Activated CD4-positive, alpha-beta memory T cell treated with anti-CD3 and anti-CD28 coated beads, Interleukin-2, amount 10 ng/mL, durations not matched to agents 7 days and 5 days (primary cell): ENCODE measurements at regions not wholly inside any gene's neighbourhood (a gene's known extent, or its start where the extent isn't known, plus 50 kb on each side); places are given as distances from the start of the nearest gene placed in this dataset.

ENCODE experiments used
- CTCF ChIA-PET: fragments of 350-600 bp; sonication (Branson Sonifier 250); formaldehyde crosslinking; loops from one replicate; lab custom pipeline; 2021; ENCODE audit warnings: antibody characterized with exemption, inconsistent platforms; lab: Charles Lee
- POLR2A ChIA-PET: fragments of 350-600 bp; sonication (Branson Sonifier 250); formaldehyde crosslinking; loops from one replicate; lab custom pipeline; 2021; ENCODE audit warnings: antibody characterized with exemption; lab: Charles Lee
- DNase-seq: peaks from one replicate; pipeline ENCODE4 v3.0.0-alpha.2; 2020
- H3K27ac Mint-ChIP-seq: one replicate; pipeline ENCODE4 v1.8.0; 2021; ENCODE audit warnings: mild to moderate bottlenecking, mixed read lengths
- H3K27me3 Mint-ChIP-seq: one replicate; pipeline ENCODE4 v1.8.0; 2021; ENCODE audit warnings: mixed read lengths
- H3K36me3 Mint-ChIP-seq: one replicate; pipeline ENCODE4 v1.8.0; 2021; ENCODE audit warnings: low read depth, mixed read lengths
- H3K4me1 Mint-ChIP-seq: one replicate; pipeline ENCODE4 v1.8.0; 2021; ENCODE audit warnings: mixed read lengths
- H3K4me3 Mint-ChIP-seq: one replicate; pipeline ENCODE4 v1.8.0; 2021; ENCODE audit warnings: mild to moderate bottlenecking, mixed read lengths
- H3K9me3 Mint-ChIP-seq: one replicate; pipeline ENCODE4 v1.8.0; 2021; ENCODE audit warnings: mixed read lengths

GRCh38 chrX:30504309-30504708 is 73.3 kb downstream of the TASL start:
- CTCF ChIA-PET: interaction anchor here (0.7 to 1.0 kb wide), 3 partner anchors 9 to 362 kb away, joined by 3 to 4 read pairs (median 4); no protein-coding TSS in a partner anchor
- H3K9me3 Mint-ChIP-seq: no peaks in the 10 kb centered on the region
- no peaks in the 10 kb centered on the region for H3K36me3 Mint-ChIP-seq
- H3K27ac Mint-ChIP-seq: no peak overlapping the region
- H3K4me3 Mint-ChIP-seq: no peak overlapping the region
- DNase-seq: no peak
- POLR2A ChIA-PET: no interaction called here
- peaks cover 4% of the 10 kb centered on the region for H3K27me3 Mint-ChIP-seq
- H3K4me1 Mint-ChIP-seq: no peaks in the 10 kb centered on the region

GRCh38 chrX:30495468-30495867 is 82.1 kb downstream of the TASL start:
- DNase-seq: no peak
- H3K4me1 Mint-ChIP-seq: no peaks in the 10 kb centered on the region
- no peaks in the 10 kb centered on the region for H3K27me3 Mint-ChIP-seq
- H3K27ac Mint-ChIP-seq: no peak overlapping the region
- no peak overlapping the region for H3K4me3 Mint-ChIP-seq
- no peaks in the 10 kb centered on the region for H3K36me3 Mint-ChIP-seq
- ChIA-PET CTCF (interaction anchor here (1.2 kb wide), 1 partner anchor 17 kb away, joined by 3 read pairs; no protein-coding TSS in a partner anchor), POLR2A (no interaction called here)
- H3K9me3 Mint-ChIP-seq: no peaks in the 10 kb centered on the region

DNA sequence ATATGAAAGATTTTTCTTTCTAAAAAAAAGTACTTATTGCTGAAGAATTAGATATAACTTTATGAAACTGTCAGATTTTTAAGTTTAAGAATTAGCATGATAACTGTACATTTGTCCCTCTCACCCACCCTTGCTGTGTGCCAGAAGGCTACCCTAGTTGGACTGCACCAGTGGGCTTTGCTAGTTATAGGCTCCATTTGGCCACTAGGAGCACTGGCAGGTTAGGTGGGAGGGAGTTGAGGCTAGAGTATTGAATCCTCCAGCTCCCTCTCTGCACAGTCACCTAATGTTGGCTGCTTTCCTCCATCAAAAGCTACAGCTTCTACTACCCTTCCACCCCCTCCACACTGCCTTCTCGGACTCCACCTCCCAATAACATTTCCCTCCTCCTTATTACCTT is 84.2 kb downstream of the TASL start:
- Mint-ChIP-seq H3K36me3 (no peaks in the 10 kb centered on the region), H3K4me1 (no peaks in the 10 kb centered on the region), H3K9me3 (no peaks in the 10 kb centered on the region), H3K27ac (no peak overlapping the region), H3K27me3 (no peaks in the 10 kb centered on the region), H3K4me3 (no peak overlapping the region)
- ChIA-PET CTCF (no interaction called here), POLR2A (no interaction called here)
- DNase-seq: no peak

- H3K4me3 Mint-ChIP-seq: no peak overlapping the region
- CTCF ChIA-PET: no interaction called here
- H3K4me1 Mint-ChIP-seq: no peaks in the 10 kb centered on the region
- H3K9me3 Mint-ChIP-seq: peaks cover 3% of the 10 kb centered on the region
- no peaks in the 10 kb centered on the region for H3K36me3 Mint-ChIP-seq
- no peaks in the 10 kb centered on the region for H3K27me3 Mint-ChIP-seq
- DNase-seq: no peak
- H3K27ac Mint-ChIP-seq: no peak overlapping the region
- POLR2A ChIA-PET: no interaction called here
Observed at GRCh38 chrX:30489323-30489722, 88.2 kb downstream of the TASL start.

- peaks cover 3% of the 10 kb centered on the region for H3K9me3 Mint-ChIP-seq
- no peak for DNase-seq
- ChIA-PET CTCF (no interaction called here), POLR2A (no interaction called here)
- no peaks in the 10 kb centered on the region for H3K4me1 Mint-ChIP-seq
- H3K27ac Mint-ChIP-seq: no peak overlapping the region
- no peaks in the 10 kb centered on the region for H3K27me3 Mint-ChIP-seq
- H3K36me3 Mint-ChIP-seq: no peaks in the 10 kb centered on the region
- no peak overlapping the region for H3K4me3 Mint-ChIP-seq
Observed at GRCh38 chrX:30488092-30488491, 89.5 kb downstream of the TASL start.

GRCh38 chrX:30483996-30484395 is 93.6 kb downstream of the TASL start:
- ChIA-PET CTCF (no interaction called here), POLR2A (no interaction called here)
- Mint-ChIP-seq H3K9me3 (peaks cover 3% of the 10 kb centered on the region), H3K27ac (no peak overlapping the region), H3K27me3 (no peaks in the 10 kb centered on the region), H3K4me1 (no peaks in the 10 kb centered on the region), H3K4me3 (no peak overlapping the region), H3K36me3 (no peaks in the 10 kb centered on the region)
- DNase-seq: no peak

- no peak overlapping the region for H3K4me3 Mint-ChIP-seq
Observed at GRCh38 chrX:30468471-30468870, 109.1 kb downstream of the TASL start.

More at GRCh38 chrX:30468471-30468870, 109.1 kb downstream of the TASL start:
- H3K27me3 Mint-ChIP-seq: no peaks in the 10 kb centered on the region
- no peaks in the 10 kb centered on the region for H3K36me3 Mint-ChIP-seq
- no peaks in the 10 kb centered on the region for H3K4me1 Mint-ChIP-seq
- no peak overlapping the region for H3K27ac Mint-ChIP-seq
- H3K9me3 Mint-ChIP-seq: no peaks in the 10 kb centered on the region
- CTCF ChIA-PET: no interaction called here
- POLR2A ChIA-PET: no interaction called here
- DNase-seq: no peak
